OCI-LY7 (cell line): ENCODE measurements at regions not wholly inside any gene's neighbourhood (a gene's known extent, or its start where the extent isn't known, plus 50 kb on each side); places are given as distances from the start of the nearest gene placed in this dataset.
"Not testable (repeated sequence)": the region's sequence is repeated elsewhere in the genome, so short reads cannot be mapped to it uniquely, and the experiment has no call there.

Source experiments
- EZH2phosphoT487 ChIP-seq: fragments of 200-600 bp; sonication (generic); IDR thresholded peaks from 2 replicates; pipeline ENCODE4 v1.6.1; 2018; ENCODE audit warnings: low read depth, borderline replicate concordance, mild to moderate bottlenecking, mixed run types, antibody characterized with exemption, low read length, moderate library complexity, mixed read lengths
- TF ChIP-seq, protein P1 (sequence below): fragments of 200-600 bp; sonication (generic); conservative IDR thresholded peaks from 2 replicates; pipeline ENCODE4 v1.5.1; 2014; ENCODE audit warnings: mild to moderate bottlenecking, antibody characterized with exemption, low read length, moderate library complexity, mixed read lengths

DNA sequence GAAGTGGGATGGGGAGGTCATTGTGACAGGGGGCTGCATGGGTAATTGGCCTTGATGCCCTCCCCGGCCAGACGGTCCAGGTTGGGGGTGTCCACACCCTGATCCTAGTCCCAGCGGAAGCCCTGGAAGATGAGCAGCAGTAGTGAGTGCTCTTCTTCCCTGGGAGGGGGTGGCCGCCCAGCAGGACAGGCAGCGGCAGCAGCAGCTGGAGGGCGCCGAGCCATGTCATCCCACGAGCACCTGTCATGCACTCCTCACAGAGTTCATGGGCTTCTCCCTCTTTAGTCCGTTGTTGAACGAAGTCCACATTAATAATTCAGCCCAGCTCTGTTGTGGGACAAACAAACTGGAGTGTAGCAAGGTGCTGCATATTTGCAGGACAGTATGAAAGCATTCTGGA is 81.2 kb upstream of the FAM90A1 start:
- TF ChIP-seq, protein P1, sequence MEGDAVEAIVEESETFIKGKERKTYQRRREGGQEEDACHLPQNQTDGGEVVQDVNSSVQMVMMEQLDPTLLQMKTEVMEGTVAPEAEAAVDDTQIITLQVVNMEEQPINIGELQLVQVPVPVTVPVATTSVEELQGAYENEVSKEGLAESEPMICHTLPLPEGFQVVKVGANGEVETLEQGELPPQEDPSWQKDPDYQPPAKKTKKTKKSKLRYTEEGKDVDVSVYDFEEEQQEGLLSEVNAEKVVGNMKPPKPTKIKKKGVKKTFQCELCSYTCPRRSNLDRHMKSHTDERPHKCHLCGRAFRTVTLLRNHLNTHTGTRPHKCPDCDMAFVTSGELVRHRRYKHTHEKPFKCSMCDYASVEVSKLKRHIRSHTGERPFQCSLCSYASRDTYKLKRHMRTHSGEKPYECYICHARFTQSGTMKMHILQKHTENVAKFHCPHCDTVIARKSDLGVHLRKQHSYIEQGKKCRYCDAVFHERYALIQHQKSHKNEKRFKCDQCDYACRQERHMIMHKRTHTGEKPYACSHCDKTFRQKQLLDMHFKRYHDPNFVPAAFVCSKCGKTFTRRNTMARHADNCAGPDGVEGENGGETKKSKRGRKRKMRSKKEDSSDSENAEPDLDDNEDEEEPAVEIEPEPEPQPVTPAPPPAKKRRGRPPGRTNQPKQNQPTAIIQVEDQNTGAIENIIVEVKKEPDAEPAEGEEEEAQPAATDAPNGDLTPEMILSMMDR = not testable (repeated sequence)
- not testable (repeated sequence) for TF ChIP-seq EZH2phosphoT487
